Activated T-helper 2 cell treated with anti-CD3 and anti-CD28 coated beads, Interferon-gamma antibody, Interleukin-2, Interleukin-4, amounts not matched to agents 10 μg/mL and 5 μg/mL and 100 μg/mL, durations not matched to agents 14 hours and 24 hours and 36 hours (primary cell): ENCODE measurements at regions not wholly inside any gene's neighbourhood (a gene's known extent, or its start where the extent isn't known, plus 50 kb on each side); places are given as distances from the start of the nearest gene placed in this dataset.

Experiments
- DNase-seq: peaks from one replicate; pipeline ENCODE4 v3.0.0; 2021; ENCODE audit warnings: low spot score
- H3K27ac Mint-ChIP-seq: one replicate; pipeline ENCODE4 v1.8.0; 2021; ENCODE audit warnings: mixed read lengths
- H3K27me3 Mint-ChIP-seq: one replicate; pipeline ENCODE4 v1.8.0; 2021; ENCODE audit warnings: low read depth, mixed read lengths
- H3K36me3 Mint-ChIP-seq: one replicate; pipeline ENCODE4 v1.8.0; 2021; ENCODE audit warnings: low read depth, mixed read lengths
- H3K4me1 Mint-ChIP-seq: one replicate; pipeline ENCODE4 v1.8.0; 2021; ENCODE audit warnings: low read depth, mixed read lengths
- H3K4me3 Mint-ChIP-seq: one replicate; pipeline ENCODE4 v1.8.0; 2021; ENCODE audit warnings: low read depth, mild to moderate bottlenecking, moderate library complexity, mixed read lengths
- H3K9me3 Mint-ChIP-seq: one replicate; pipeline ENCODE4 v1.8.0; 2021; ENCODE audit warnings: mixed read lengths
- intact Hi-C: fragments of 100-400 bp; cut with micrococcal nuclease; formaldehyde crosslinking; loops from one replicate; pipeline ENCODE4 v1.15.1; 2023

DNA sequence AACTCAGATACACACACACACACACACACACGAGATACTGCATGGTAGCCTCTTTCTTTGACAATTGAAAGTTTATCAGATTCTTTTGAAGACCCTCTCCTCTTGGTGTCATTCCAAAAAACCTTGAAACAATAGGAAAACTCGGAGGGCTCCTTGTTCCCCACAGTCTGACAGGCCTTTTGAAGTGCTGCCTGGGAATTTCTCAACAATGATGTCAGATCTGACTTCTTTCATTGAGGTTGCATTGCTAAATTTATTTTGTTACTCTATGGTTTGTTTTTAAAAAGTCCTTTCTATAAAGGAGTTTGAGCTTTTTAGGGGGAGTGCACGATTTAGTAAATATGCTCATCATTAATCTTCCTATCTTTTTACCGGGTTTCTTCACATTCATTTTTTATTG is 583.9 kb downstream of the SEMA5A start:
- H3K27ac Mint-ChIP-seq: no peak overlapping the region
- no peak overlapping the region for H3K4me3 Mint-ChIP-seq
- DNase-seq: no peak
- H3K27me3 Mint-ChIP-seq: no peaks in the 10 kb centered on the region
- peaks cover 9% of the 10 kb centered on the region for H3K9me3 Mint-ChIP-seq
- no peaks in the 10 kb centered on the region for H3K4me1 Mint-ChIP-seq
- intact Hi-C loops: no loop called here
- no peaks in the 10 kb centered on the region for H3K36me3 Mint-ChIP-seq

DNA sequence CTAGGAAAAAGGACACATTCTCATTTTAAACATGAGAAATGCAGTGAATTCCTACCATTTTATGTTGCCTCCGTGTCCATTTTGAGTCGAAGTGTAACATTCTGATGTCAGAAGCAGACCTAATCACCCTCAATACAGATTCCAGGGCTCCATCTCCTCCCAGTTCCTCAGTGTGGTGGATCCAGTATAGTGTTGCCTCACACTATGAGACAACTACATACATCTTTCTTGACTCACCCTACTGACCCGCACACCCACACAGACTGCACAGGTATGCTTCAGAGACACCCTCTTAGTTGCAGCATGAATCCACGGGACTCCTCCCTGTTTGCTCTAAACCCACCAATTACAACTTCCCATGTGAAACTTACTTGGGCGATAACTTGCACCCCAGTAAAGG is 564.9 kb downstream of the SEMA5A start:
- Mint-ChIP-seq H3K27ac (no peak overlapping the region), H3K36me3 (no peaks in the 10 kb centered on the region), H3K9me3 (peaks cover 21% of the 10 kb centered on the region), H3K27me3 (no peaks in the 10 kb centered on the region), H3K4me3 (no peak overlapping the region), H3K4me1 (no peaks in the 10 kb centered on the region)
- DNase-seq: no peak
- intact Hi-C loops: no loop called here

DNA sequence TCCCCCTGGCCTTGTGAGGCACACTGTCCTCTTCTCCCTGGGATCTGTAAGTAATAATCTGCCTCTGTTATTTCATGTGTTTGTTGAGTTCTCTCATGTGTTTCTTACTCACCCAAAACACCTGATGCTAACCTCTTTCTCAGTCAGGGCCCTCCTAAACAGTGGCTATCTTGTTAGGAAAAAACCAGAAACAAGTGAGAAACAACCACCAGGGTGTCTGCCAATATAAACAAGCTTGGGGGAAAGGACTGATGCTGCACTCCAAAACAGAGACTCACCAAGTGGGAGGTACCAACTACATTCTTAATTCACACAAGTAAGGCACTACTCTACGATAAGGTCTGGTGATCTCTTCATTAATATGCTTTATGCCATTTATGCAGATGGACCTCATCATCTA is 564.4 kb downstream of the SEMA5A start:
- intact Hi-C loops: no loop called here
- Mint-ChIP-seq H3K36me3 (no peaks in the 10 kb centered on the region), H3K27ac (no peak overlapping the region), H3K4me3 (no peak overlapping the region), H3K4me1 (no peaks in the 10 kb centered on the region), H3K27me3 (no peaks in the 10 kb centered on the region), H3K9me3 (peaks cover 21% of the 10 kb centered on the region)
- no peak for DNase-seq

DNA sequence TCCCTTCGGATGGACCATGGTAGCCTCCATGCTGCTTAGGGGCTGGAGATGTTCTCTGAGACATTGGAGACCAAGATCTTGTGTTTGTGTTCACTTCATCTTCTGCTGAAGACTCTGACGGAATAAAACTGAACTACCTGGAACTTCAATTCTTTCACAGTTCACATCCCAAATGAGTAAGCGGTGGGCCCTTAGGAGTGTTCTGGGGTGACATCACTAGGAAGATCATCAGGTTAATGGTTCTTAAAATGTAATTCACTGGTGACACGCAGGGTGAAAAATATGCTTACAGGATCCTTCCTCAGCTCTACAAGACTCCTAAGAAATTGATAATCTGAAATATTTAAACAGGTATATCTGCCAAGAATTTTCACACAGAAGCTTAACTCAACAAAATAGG is 561.5 kb downstream of the SEMA5A start:
- H3K36me3 Mint-ChIP-seq: no peaks in the 10 kb centered on the region
- DNase-seq: no peak
- H3K27me3 Mint-ChIP-seq: no peaks in the 10 kb centered on the region
- H3K4me3 Mint-ChIP-seq: no peak overlapping the region
- intact Hi-C loops: no loop called here
- peaks cover 21% of the 10 kb centered on the region for H3K9me3 Mint-ChIP-seq
- no peak overlapping the region for H3K27ac Mint-ChIP-seq
- H3K4me1 Mint-ChIP-seq: no peaks in the 10 kb centered on the region
